ENCODE measurements at regions not wholly inside any gene's neighbourhood (a gene's known extent, or its start where the extent isn't known, plus 50 kb on each side); places are given as distances from the start of the nearest gene placed in this dataset.

GRCh38 chr7:145269418-145270161 lies 433.7 kb upstream of the TPK1 start:
- no peak for DNase-seq (ENCODE audit: low spot score)

GRCh38 chr7:145265180-145265579 lies 429.3 kb upstream of the TPK1 start:
- no peak for DNase-seq (ENCODE audit: low spot score)

DNA sequence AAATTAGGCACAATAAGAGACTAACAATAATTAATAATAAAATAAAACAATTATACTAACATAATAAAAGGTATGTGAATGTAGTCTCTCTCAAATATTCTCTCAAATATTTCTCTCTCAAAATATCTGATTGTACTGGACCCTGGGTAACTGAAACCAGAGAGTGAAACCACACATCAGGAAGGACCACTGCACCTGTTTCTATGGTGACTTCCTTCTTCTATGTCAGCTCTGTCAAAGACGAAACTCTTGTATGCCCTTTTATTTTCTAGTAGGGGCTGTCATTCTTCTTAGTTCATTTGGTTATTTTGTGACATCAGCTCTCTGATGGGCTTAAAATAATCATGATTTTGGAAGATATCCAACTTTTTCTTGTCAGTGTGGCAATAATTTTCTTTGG lies 428.0 kb upstream of the TPK1 start:
- no peak for DNase-seq (ENCODE audit: low spot score)

DNA sequence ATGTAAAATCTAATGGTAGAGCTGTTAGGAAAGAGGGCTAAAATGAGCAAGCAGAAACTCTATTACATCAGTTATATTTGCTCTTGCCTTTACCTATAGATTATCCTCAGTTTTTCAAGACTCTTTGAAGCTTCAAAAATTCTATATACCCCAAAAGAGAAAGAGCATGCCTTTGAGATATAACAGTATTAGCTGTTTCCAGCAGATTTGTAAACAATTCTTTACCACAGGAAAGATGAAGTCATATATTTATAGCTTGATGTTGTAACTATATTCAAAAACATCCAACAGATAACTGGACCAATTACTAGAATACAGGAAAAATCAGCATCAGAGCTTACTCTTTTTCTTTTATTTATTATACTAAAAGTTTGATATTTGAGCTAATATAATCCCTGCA lies 416.2 kb upstream of the TPK1 start:
- DNase-seq (ENCODE audit: low spot score), result no peak

DNA sequence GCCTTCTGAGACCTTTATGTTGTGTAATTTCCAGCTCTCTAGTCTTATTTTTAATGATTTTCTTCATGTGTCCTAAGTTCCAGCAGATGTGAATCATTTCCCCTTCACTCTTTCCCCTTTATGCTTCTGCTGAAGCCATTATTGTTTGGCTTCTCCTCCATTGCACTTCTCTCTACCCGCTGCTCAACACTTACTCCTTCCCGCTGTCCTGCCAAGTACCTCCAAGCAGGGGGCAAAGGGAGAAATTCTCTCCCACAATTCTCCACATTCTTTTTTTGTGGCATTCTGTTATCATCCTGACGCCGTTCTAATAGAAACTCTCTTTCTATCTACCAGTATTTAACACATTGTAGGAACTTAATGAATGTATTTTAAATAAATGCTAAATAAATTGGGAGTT lies 388.9 kb upstream of the TPK1 start:
- DNase-seq (ENCODE audit: low spot score), result no peak

DNA sequence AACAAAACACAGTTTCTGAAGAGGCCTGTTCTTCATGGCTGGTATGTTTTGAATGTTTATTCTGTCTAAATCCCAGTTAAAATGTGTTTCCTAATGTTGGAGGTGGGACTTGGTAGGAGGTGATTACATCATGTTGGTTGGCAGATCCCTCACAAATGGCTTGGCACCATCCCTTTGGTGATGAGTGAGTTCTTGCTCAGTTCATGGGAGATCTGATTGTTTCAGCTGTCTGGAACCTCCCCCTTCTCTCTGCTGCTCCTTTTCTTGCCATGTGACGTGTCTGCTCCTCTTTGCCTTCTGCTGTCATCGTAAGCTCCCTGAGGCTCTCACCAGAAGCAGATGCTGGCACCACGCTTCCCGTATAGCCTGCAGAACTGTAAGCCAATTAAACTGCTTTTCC lies 383.6 kb upstream of the TPK1 start:
- DNase-seq (ENCODE audit: low spot score), result no peak

DNA sequence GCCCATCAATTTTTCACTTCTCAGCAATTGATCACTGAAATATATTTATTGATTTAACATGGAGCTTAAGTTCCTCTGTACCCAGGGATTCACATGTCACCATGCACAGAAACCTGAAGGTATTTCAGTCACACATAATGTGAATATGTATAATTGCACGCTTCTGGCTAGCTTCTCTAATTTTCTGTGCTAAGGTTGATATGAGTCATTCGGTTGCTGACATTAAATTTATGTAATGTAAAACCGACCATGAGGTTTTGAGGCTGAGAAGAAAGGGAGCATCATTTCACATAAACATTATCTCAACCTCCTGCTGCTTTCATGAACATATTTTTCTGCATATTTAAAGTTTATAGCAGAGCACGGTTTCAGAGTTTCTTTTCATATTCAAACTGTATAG lies 381.0 kb upstream of the TPK1 start:
- no peak for DNase-seq (ENCODE audit: low spot score)

- no peak for DNase-seq (ENCODE audit: low spot score)
Measured at GRCh38 chr7:145212050-145212449, 376.2 kb upstream of the TPK1 start.

DNA sequence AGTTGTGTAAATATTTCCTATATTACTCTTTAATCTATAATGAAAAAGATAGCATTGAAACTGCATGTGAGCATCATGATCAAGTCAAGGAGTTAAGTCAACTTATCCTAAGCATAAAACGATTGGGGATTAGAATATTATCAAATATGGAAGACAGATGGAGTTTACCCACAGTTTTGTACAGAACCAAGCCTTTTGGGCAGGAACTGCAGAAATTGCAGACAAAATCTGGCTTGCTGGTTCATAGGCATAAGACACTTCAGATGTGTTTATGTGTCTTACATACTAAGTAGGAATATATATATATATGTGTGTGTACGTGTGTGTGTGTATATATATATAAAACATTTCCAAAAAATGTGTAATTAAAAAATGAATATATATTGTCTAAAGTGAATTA lies 375.4 kb upstream of the TPK1 start:
- DNase-seq (ENCODE audit: low spot score), result no peak

- DNase-seq (ENCODE audit: low spot score), result no peak
Measured at GRCh38 chr7:145193951-145194350, 358.1 kb upstream of the TPK1 start.

GRCh38 chr7:145184956-145185355 lies 349.1 kb upstream of the TPK1 start:
- DNase-seq (ENCODE audit: low spot score), result no peak

- no peak for DNase-seq (ENCODE audit: low spot score)
Measured at GRCh38 chr7:145183069-145183468, 347.2 kb upstream of the TPK1 start.

GRCh38 chr7:145175366-145175765 lies 339.5 kb upstream of the TPK1 start:
- DNase-seq (ENCODE audit: low spot score), result no peak

GRCh38 chr7:145169908-145170307 lies 334.1 kb upstream of the TPK1 start:
- no peak for DNase-seq (ENCODE audit: low spot score)

- DNase-seq (ENCODE audit: low spot score), result no peak
Measured at GRCh38 chr7:145168879-145169278, 333.0 kb upstream of the TPK1 start.

DNA sequence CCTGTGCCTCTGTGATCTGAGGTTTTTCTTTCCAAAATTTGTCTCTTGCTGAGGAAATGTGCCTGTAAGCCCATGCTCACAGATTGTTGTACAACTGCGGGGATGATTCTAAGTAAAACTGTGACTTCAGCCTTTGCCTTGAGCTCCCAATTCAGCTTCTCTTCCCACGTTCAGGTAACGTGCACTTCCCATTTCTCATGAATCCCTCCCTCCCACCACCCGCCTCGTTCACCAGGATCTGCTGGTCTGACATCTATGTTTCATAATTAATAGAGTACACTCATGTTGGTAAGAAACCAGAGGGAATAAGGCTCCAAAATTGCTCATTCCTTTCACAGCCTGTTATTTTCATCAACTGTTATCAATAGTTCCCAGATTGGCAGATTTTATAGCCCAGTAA lies 332.6 kb upstream of the TPK1 start:
- no peak for DNase-seq (ENCODE audit: low spot score)

GRCh38 chr7:145156834-145157233 lies 321.0 kb upstream of the TPK1 start:
- no peak for DNase-seq (ENCODE audit: low spot score)

GRCh38 chr7:145152589-145152988 lies 316.7 kb upstream of the TPK1 start:
- no peak for DNase-seq (ENCODE audit: low spot score)

DNA sequence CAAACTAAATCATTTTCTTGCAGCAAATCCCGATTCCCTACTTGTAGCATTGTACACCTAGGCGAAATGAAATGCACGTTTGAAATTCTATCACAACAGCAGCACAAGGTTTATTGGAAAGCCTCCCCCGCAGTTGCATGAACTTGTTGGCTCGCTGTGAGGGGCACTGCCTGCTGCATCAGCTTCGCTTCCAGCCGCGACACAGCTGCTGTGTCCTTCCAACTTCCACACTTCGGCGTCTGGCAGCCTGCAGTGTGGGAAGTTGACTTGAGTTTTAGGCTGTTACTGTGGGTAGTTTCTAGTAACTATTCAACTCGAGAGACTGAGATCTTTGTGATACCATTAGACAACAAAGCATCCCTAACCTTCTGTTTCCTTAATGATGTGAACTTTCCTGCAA lies 315.8 kb upstream of the TPK1 start:
- no peak for DNase-seq (ENCODE audit: low spot score)

DNA sequence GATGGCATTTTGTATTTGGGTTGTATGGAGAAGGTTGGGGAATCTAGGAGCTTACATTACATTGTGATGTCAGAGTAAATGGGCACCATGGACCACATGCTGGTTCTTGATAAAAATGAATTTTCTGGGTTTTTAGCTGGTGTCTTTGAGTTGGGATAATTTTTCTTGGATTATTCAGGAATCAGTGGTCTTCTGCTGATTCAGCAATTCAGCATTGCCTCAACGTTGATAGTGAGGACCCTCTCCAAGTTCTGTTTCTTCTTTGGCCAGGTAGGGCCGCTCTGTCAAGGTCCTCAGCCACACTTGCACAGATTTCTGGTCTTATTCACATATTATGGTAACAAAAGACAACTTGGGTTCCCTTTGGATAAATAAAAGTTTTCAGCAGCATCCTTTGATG lies 312.0 kb upstream of the TPK1 start:
- DNase-seq (ENCODE audit: low spot score), result no peak

DNA sequence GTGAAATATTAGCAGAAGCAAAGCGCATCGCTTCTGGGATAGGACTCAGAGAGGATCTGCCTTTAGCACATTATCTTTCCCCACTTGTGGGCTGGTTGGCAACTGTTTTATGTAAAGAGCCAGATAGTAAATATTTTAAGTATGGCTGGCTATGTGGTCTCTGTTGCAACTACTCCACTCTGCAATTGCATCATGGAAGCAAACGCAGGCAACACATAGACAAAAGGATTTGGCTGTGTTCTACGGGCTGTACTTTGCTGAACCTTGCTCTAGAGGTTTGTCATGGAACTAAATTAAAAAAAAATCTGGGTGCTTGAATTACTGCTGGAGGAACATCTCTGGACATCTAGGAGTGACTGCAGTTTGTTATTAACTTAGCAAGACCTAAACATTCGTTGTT lies 307.8 kb upstream of the TPK1 start:
- DNase-seq (ENCODE audit: low spot score), result no peak

DNA sequence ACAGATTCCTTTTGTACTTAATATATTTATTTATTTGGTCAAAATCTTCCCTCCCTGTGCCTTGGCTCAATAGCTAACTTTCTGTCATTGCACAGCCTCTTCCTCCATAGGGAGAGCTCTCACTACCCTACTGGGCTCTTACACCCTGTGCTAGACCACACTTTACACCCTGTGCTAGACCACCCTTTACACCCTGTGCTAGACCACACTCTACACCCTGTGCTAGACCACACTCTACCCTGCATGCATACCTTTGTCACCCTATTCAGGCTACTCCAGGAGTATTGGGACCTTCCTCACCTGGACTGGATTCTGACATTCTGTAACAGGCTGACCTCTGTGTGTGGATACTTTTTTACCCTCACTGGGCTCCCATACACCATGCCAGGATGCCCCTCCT lies 298.5 kb upstream of the TPK1 start:
- no peak for DNase-seq (ENCODE audit: low spot score)

DNA sequence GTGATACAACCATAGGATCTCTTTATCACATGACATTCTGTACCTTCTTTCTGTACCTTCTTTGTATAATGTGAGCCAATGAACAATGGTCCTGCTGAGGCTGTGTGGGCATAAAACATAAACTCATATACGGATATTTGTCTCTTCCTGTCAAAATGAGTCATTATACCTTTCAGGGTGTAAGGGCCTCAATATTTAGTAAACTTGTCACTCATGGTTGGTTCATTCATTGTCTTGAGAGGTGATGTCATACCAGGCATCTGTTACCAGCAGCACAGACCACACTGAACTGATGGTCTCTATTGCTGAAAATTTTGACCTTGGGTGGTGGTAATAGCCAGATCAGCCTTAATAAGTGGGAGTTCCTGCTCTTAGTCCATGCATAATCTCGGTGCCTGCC lies 287.6 kb upstream of the TPK1 start:
- DNase-seq (ENCODE audit: low spot score), result no peak

- DNase-seq (ENCODE audit: low spot score), result no peak
Measured at GRCh38 chr7:145106001-145106400, 270.1 kb upstream of the TPK1 start.

DNA sequence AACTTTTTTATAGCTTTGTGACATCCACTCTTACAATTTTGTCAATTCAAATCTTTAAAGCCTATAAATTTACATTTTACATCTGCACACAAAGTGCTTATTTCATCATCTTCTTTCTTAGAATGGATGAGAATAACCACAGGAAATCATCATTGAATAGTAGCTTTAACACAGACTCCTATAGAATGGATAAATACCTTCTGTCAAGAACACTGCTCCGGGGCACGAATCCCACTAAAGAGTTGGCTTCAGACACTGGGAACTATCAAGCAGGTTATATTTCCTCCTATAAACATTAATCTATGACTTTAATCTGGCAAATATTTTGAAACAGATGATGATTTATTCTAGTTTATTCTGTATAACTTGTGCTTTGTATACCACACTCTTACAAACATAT lies 269.7 kb upstream of the TPK1 start:
- DNase-seq (ENCODE audit: low spot score), result no peak

Measured in ecto neural progenitor cell (in vitro differentiated cells).